Type B pancreatic cell (in vitro differentiated cells): ENCODE measurements at regions not wholly inside any gene's neighbourhood (a gene's known extent, or its start where the extent isn't known, plus 50 kb on each side); places are given as distances from the start of the nearest gene placed in this dataset.
A peak's percentile ranks its signal among the peaks of the same experiment; 100 is the strongest.
"Not testable (repeated sequence)": the region's sequence is repeated elsewhere in the genome, so short reads cannot be mapped to it uniquely, and the experiment has no call there.

Experiments
- DNase-seq: peaks from one replicate; pipeline ENCODE4 v3.0.0; 2021; ENCODE audit warnings: mixed read lengths; ENCODE audit not compliant: unreplicated experiment; ENCODE audit errors: extremely low spot score
- H3K27ac Mint-ChIP-seq: 2 replicates; pipeline ENCODE4 v1.8.0; 2021; ENCODE audit warnings: mild to moderate bottlenecking, mixed read lengths
- H3K27me3 Mint-ChIP-seq: 2 replicates; pipeline ENCODE4 v1.8.0; 2021; ENCODE audit warnings: mixed read lengths
- H3K36me3 Mint-ChIP-seq: 2 replicates; pipeline ENCODE4 v1.8.0; 2021; ENCODE audit warnings: mixed read lengths
- H3K4me1 Mint-ChIP-seq: one replicate; pipeline ENCODE4 v1.8.0; 2021; ENCODE audit warnings: mixed read lengths; ENCODE audit not compliant: unreplicated experiment
- H3K4me3 Mint-ChIP-seq: 2 replicates; pipeline ENCODE4 v1.8.0; 2021; ENCODE audit warnings: mild to moderate bottlenecking, mixed read lengths
- H3K9me3 Mint-ChIP-seq: 2 replicates; pipeline ENCODE4 v1.8.0; 2021; ENCODE audit warnings: mixed read lengths

DNA sequence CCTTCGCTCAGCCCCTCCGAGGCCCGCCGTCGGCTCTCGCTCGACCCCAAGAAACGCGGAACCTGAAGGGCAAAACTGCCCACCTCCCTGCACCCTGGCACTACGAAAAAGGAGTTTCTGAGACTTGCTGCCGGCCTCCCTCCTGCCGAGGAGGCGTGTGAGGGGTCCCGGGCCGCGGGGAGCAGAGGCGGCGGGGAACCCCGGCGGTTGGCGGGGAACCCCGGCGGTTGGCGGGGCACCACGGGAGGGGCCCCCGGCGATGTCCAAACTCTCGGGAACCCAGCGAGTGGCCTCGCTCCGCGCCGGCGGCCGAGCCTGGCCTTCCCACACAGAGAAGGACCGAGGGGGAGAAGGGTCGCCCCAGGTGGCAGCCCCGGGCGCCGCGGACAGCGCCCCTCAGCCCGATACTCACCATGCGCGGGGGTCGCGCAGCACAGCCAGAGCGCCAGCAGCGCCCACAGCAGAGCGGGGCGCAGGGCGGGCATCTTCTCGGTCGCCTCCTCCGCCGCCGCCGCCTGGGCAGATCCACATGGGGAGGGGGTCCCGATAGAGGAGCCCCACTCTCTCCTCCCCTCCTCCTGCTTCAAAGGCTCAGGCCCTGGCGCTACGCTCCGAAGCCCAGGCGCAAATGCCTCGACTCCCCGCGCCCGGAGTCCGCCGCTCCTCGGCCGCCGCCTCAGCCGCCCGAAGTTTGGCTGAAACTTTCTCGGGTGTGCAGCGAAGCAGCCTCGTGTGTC lies 69.4 kb upstream of the NUDT4B start:
- H3K27me3 Mint-ChIP-seq, H3K9me3 Mint-ChIP-seq, H3K27ac Mint-ChIP-seq, H3K4me1 Mint-ChIP-seq, H3K36me3 Mint-ChIP-seq: not testable (repeated sequence)
- DNase-seq, result peak; percentile 77
- H3K4me3 Mint-ChIP-seq, result peak overlapping the region; percentile 78

DNA sequence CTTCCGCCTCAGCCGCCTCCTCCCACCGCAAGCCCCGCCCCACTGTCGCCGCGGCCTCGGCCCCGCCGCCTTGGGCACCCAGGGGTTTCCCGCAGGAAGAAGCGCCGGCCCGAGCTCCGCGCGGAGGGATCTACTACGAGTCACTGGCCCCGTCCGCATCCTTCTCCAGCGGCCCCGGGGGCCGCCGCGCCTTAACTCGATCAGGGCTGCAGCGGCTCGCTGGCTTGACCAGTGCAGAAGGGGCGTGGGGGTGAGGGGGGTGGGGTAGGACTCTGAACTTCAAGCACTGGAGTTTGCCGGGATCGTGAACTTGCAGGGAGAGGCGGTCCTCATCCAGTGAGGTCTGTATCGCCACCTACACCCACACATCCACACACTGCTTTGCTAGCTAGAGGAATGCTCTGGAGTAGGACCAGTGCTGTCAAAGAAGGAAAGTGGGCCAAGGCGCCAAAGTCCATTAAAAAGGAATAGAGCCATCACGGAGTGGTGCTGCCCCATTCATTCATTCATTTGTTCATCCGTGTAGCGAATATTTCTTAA lies 68.7 kb upstream of the NUDT4B start:
- H3K9me3 Mint-ChIP-seq, H3K36me3 Mint-ChIP-seq, H3K27me3 Mint-ChIP-seq, H3K27ac Mint-ChIP-seq, DNase-seq, H3K4me1 Mint-ChIP-seq: not testable (repeated sequence)
- H3K4me3 Mint-ChIP-seq, result peak overlapping the region; percentile 78

DNA sequence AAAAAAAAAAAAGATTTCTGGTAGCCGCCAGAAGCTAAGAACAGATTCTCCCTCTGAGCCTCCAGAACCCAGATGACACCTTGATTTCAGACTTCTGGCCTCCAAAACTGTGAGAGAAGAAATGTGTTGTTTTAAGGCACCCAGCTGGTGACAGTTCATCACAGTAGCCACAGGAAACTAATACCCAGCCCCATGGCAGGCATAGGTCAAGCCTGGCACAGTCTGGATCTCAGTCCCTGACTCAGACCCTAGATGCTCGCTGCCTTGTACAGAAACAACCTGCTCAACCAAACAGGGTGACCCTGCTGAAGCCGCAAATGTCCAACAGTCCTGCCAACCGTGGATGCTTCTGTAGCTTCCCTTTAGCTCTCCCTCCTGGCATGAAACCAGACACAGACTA lies 61.8 kb upstream of the NUDT4B start:
- H3K9me3 Mint-ChIP-seq, H3K27ac Mint-ChIP-seq, DNase-seq, H3K4me1 Mint-ChIP-seq, H3K4me3 Mint-ChIP-seq, H3K36me3 Mint-ChIP-seq, H3K27me3 Mint-ChIP-seq: not testable (repeated sequence)

DNA sequence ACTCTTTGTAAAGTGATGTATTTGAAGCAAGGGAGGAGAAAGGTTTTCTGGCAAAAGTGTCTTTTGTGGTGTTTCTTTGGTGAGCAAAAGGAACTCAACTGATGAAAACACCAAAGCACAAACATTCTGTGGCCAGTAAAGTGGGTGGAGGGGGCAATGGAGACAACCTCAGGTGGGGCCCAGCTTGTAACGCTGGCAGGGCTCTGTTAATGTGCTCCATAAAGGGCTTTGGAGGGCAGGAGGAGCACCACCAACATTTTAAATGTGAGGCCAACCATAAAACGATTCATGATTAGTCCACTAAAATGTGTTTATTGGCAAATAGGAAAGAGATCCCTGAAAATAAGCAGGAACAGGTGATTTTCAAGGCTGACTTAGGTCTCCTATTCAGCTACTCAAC lies 61.2 kb upstream of the NUDT4B start:
- not testable (repeated sequence) for H3K27me3 Mint-ChIP-seq, H3K27ac Mint-ChIP-seq, H3K36me3 Mint-ChIP-seq, H3K4me1 Mint-ChIP-seq, H3K9me3 Mint-ChIP-seq, H3K4me3 Mint-ChIP-seq, DNase-seq
